HG03575 (cell line): ENCODE measurements at regions not wholly inside any gene's neighbourhood (a gene's known extent, or its start where the extent isn't known, plus 50 kb on each side); places are given as distances from the start of the nearest gene placed in this dataset.
"Not testable (repeated sequence)": the region's sequence is repeated elsewhere in the genome, so short reads cannot be mapped to it uniquely, and the experiment has no call there.

Experiments used
- ATAC-seq: cut with Tn5 transposase; IDR thresholded peaks from one replicate; pipeline ENCODE4 v1.9.1; 2021; ENCODE audit not compliant: unreplicated experiment, insufficient number of reproducible peaks, low FRiP score; ENCODE audit errors: extremely low read depth

GRCh38 chr21:22758478-22758877, 1760.3 kb downstream of the NCAM2 start:
- no peak for ATAC-seq

DNA sequence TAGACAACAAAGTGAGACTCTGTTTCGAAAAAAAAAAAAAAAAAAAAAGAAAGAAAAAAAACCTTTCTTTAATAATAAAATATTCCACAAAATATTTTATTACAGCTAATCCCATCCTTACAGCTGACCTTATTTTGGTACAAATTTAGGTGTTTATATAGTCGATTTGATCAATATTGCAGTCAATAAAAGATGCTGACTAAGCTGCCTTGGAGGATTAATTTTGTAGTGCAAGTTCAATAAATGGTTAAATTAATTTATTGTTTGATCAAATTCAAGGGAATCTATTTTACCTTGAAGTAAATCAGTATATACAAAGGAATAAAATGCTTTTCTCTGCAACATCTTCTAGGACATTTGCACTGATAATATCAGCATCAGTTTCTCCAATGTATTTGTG, 1764.3 kb downstream of the NCAM2 start:
- no peak for ATAC-seq

DNA sequence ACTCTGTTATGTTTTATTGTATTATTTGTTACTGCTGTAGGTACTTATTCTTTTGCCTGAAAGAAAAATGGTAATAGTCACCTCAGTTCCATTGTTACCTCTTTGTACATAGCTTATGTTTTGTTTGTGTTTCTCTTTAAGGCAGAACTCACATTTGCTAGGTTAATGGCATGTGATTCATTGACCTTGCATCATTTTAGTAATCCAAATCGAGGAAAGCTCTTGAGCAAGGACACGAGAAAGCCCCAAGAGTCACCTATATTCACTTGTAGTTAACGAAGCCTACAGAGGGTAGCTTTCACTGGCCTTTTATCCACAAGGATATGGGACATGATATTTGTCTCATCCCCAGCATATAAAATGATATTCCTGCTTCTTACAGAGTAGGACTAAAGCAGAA, 1765.2 kb downstream of the NCAM2 start:
- ATAC-seq, result no peak

DNA sequence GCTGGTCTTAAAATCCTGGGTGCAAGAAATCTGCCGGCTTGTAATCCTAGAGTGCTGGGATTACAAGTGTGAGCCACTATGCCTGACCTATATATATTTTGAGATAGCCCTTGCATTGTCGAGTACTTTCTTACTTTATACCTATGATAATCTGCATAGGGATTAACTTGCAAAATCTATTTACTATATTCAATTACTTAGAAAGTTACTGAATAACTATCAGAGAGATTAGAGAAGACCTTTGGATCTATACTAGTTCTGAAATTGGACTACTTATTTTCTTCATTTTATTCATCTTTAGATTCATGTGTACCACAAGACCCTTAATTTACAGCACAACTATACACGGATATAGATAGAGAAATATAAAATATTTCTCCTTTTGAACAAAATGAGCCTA, 1766.0 kb downstream of the NCAM2 start:
- no peak for ATAC-seq

DNA sequence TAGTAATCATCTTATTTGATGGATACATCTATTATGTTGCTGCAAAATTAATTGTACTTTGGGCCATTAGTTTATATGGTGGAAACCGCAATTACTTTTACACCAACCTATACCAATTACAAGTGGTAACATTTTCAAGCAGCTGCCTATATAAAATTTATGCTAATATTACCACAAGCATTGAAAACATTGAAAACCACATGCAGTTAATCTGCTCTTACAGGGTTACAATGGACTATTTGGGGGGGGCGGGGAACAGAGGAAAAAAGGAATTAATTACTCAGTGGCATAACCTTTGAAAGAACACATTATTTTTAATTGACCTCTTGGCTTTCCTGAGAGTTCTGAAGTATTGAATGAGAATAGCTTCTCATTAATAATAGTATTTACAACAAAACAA, 1793.2 kb downstream of the NCAM2 start:
- no peak for ATAC-seq

- ATAC-seq, result no peak
Observed at GRCh38 chr21:22791986-22792560, 1793.9 kb downstream of the NCAM2 start.

- ATAC-seq, result no peak
Observed at GRCh38 chr21:22795091-22795490, 1796.9 kb downstream of the NCAM2 start.

GRCh38 chr21:22795644-22796043, 1797.4 kb downstream of the NCAM2 start:
- no peak for ATAC-seq

DNA sequence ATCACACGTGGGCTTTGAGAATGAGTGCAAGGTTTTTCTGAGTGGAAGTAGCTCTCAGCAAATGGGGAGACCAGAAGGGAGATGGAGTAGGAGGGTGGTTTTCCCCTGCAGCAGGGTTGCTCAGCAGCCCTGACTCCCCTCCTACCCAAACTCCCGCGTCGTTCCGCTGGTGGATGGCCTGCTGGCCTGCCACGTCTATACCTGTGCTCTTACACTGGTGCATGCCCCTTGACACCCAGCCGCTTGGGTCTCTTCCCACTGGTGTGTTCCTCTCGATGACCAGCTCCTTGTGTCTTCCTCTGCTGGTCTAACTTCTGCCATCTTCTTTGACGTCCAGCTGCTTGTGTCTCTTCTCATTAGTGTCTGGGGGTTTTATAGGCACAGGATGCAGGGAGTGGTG, 1797.9 kb downstream of the NCAM2 start:
- ATAC-seq, result no peak

- no peak for ATAC-seq
Observed at GRCh38 chr21:22804151-22804550, 1805.9 kb downstream of the NCAM2 start.

DNA sequence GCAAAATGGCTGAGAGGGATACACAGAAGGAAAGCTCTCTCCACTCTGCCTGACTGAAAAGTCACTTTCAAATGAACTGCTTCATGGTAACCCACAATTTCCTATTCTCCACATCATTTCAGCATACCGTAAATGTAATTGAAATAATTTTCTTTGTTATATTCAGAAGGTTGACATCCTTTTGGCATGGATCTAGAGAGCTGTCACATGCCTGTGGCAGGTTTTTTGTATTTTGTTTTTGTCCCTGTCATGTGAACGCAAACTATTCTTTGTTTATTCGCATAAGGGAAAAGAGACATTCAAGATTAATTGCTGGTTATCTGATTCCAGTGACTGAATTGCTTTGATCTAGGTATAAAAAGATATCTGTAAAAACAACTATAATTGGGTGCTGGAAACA, 1808.1 kb downstream of the NCAM2 start:
- ATAC-seq, result no peak

DNA sequence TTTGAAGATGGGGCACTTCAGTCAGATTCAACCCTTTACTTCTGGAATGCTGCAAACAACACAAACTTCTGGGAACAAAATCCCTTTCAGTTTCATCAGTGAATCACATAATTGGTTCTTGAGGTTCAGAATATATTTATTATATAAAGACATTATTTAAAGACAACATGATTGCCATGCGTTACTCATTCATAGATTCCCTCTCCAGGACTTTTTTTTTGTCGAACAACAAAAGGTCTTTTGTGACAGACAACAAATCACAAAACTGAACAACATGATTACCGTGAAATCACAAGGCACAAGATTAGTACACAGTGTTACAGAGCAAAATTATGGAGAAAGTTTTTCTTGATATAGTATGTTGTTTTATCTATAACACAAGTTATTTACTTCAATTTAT, 1815.0 kb downstream of the NCAM2 start:
- ATAC-seq, result no peak

DNA sequence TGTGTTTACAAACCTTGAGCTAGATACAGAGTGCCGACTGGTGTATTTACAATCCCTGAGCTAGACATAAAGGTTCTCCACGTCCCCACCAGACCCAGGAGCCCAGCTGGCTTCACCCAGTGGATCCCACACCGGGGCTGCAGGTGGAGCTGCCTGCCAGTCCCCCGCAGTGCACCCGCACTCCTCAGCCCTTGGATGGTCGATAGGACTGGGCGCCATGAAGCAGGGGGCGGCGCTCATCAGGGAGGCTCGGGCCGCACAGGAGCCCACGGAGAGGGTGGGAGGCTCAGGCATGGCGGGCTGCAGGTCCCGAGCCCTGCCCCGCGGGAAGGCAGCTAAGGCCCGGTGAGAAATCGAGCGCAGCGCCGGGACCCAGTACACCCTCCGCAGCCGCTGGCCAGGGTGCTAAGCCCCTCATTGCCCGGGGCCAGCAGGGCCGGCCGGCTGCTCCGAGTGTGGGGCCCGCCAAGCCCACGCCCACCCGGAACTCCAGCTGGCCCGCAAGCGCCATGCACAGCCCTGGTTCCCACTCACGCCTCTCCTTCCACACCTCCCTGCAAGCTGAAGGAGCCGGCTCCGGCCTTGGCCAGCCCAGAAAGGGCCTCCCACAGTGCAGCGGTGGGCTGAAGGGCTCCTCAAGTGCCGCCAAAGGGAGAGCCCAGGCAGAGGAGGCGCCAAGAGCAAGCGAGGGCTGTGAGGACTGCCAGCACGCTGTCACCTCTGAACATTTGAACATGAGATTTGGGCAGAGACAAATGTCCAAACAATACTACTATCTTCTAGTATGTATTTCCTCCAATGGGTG, 1820.7 kb downstream of the NCAM2 start:
- not testable (repeated sequence) for ATAC-seq

DNA sequence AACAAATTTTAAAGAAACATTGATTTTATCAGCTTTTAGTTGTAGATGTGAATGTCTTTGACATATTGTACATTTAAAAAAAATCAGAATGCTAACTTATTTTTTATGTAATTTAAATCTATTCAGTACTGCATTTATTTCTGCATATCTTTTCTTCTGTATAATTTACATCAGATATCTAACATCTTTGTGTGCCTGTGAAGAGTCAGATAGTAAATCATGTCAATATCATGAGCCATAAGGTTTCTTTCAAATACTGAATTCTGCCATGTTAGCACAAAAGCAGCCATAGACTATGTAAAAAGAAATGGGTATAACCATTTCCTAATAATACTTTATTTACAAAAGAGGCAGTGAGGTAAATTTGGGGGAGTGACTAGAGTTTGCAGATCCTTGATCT, 1829.2 kb downstream of the NCAM2 start:
- ATAC-seq, result no peak

- no peak for ATAC-seq
Observed at GRCh38 chr21:22842875-22843274, 1844.7 kb downstream of the NCAM2 start.

GRCh38 chr21:22855581-22855980, 1857.4 kb downstream of the NCAM2 start:
- ATAC-seq, result no peak

DNA sequence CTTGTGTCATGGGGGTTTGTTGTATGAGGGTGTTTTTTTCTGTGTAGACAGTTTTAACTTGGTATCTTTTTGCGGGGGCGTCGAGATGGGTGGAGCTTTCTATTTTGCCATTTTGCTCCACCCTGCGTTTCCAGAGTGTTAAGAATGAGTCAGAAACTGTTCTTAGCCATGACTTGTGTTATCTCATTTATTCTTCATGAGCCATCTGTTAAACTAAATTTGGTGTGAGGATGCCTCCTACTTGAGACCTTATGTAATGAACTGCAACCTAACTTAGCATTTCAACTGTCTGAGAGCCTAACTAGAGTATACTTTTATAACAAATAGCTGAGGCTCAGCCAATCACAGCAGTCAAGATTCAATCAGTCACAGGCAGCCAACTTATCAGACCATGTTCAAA, 1873.5 kb downstream of the NCAM2 start:
- no peak for ATAC-seq

GRCh38 chr21:22880573-22880972, 1882.4 kb downstream of the NCAM2 start:
- ATAC-seq, result no peak

- no peak for ATAC-seq
Observed at GRCh38 chr21:22881131-22881530, 1882.9 kb downstream of the NCAM2 start.

DNA sequence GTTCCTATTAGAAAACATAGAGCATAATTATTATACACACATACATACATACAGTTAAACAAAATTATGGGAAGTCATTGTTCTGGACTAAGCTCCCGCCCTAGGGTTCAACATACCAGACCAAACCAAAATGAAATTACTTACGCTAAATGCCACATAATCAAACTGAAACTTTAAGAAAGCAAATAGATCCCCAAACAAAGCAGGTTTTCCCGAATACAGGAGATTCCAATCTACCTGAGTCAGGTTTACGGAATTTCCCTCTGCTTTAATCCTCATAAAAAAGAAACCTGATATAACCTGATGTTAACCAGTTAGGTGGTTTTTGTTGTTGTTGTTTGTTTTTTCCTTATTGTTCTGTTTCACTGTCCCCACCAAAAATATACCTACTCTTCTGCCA, 1886.9 kb downstream of the NCAM2 start:
- ATAC-seq, result no peak

DNA sequence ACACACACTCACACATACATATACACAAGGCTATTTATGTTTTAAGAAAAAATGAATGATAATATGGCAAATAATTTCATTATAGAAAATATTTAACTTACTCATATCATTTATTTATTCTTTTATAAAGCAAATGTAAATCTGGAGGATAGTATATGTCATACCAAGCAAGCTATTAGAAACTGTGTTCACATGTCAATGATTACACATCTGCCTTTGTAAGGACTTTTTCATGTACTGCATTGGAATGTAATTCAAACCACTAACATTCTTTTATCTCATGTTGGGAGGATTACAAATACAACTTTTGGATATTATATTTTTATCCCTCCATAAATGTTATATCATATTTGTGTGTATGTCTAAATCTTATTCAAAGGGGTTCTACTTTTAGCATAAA, 1887.4 kb downstream of the NCAM2 start:
- no peak for ATAC-seq
